Lung (tissue), 11 donors: ENCODE measurements at regions not wholly inside any gene's neighbourhood (a gene's known extent, or its start where the extent isn't known, plus 50 kb on each side); places are given as distances from the start of the nearest gene placed in this dataset.

Source experiments
- ATAC-seq: fragments of 200-7000 bp; cut with Tn5 transposase; one replicate; pipeline ENCODE4 v1.9.1; 2020; ENCODE audit warnings: moderate number of reproducible peaks; ENCODE audit not compliant: insufficient read depth, low FRiP score
- DNase-seq, 3 donors: peaks; one replicate each; pipeline ENCODE4 v3.0.0-alpha.2; 2013 to 2017
- H3K27ac ChIP-seq, 2 donors: one replicate each; pipeline ENCODE4 v1.5.1; 2013; ENCODE audit warnings: mild to moderate bottlenecking in 2 of 2, moderate library complexity in 2 of 2, control low read depth in 1 of 2, inconsistent platforms in 1 of 2, low read depth in 1 of 2, low read length in 1 of 2
- H3K27me3 ChIP-seq, 3 donors: one replicate each; pipeline ENCODE4 v1.5.1; 2013; ENCODE audit warnings: low read length in 2 of 3; ENCODE audit not compliant: control insufficient read depth in 3 of 3, insufficient read depth in 3 of 3
- H3K36me3 ChIP-seq, 4 donors: one replicate each; pipeline ENCODE4 v1.5.1; 2013; ENCODE audit warnings: low read length in 4 of 4, mild to moderate bottlenecking in 1 of 4, moderate library complexity in 1 of 4; ENCODE audit not compliant: control insufficient read depth in 4 of 4, insufficient read depth in 4 of 4
- H3K4me1 ChIP-seq, 5 donors: one replicate each; pipeline ENCODE4 v1.5.1; 2013; ENCODE audit warnings: low read length in 5 of 5, mild to moderate bottlenecking in 2 of 5, moderate library complexity in 1 of 5; ENCODE audit not compliant: control insufficient read depth in 5 of 5, insufficient read depth in 5 of 5
- H3K4me3 ChIP-seq: one replicate; pipeline ENCODE4 v1.5.1; 2013; ENCODE audit warnings: mild to moderate bottlenecking, control low read depth, moderate library complexity
- H3K9ac ChIP-seq, 2 donors: one replicate each; pipeline ENCODE4 v1.5.1; 2013; ENCODE audit warnings: low read length in 2 of 2, control low read depth in 1 of 2; ENCODE audit not compliant: insufficient read depth in 1 of 2
- H3K9me3 ChIP-seq, 4 donors: one replicate each; pipeline ENCODE4 v1.5.1; 2013; ENCODE audit warnings: low read length in 3 of 4, mild to moderate bottlenecking in 1 of 4, moderate library complexity in 1 of 4; ENCODE audit not compliant: control insufficient read depth in 4 of 4, insufficient read depth in 3 of 4
- WGBS, 2 donors: extraction: QIAGEN DNeasy Blood & Tissue Kit; methylation state at CpG; one replicate each; pipeline ENCODE4 v1.1.7; 2013; 5-methylcytosine and 5-hydroxymethylcytosine counted together
- TF ChIP-seq, protein P1 (sequence below): IDR thresholded peaks from 2 replicates; pipeline ENCODE4 v1.5.1; 2012; ENCODE audit warnings: mild to moderate bottlenecking; ENCODE audit errors: control extremely low read depth, extremely low read depth
- donor health status: control.
- donor health status: control.
- donor health status: Bipolar disorder and iron deficiency.
- donor health status: healthy.
- donor health status: DM: yes; HTN: yes; CAD: no.

DNA sequence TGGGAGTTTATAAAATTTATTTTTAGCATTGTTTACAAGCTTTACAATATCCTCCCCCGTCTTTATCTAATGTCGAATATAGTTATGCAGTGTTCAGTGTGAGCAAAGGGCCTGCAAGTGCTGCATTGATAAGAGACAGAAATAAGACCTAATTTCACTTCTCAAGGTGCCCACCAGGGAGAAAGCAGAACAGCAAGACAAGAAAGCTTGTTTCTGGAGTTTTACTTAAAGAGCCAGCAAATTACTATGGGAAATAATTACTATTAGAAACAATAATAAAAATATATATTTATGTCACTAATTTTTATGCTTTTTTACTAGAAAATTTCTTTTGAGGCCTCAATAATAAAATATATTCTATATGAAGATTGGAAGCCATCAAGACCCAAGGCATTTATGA lies 2677.7 kb downstream of the ARAP2 start:
- WGBS, 2 donors = 78 to 95% methylated on average over 2 of the region's 2 CpGs
- H3K27ac ChIP-seq = no peak overlapping the region
- H3K9me3 ChIP-seq = no peaks in the 10 kb centered on the region
- no peaks in the 10 kb centered on the region for H3K27me3 ChIP-seq
- ATAC-seq (no peak), DNase-seq (no peak)
- TF ChIP-seq, protein P1, sequence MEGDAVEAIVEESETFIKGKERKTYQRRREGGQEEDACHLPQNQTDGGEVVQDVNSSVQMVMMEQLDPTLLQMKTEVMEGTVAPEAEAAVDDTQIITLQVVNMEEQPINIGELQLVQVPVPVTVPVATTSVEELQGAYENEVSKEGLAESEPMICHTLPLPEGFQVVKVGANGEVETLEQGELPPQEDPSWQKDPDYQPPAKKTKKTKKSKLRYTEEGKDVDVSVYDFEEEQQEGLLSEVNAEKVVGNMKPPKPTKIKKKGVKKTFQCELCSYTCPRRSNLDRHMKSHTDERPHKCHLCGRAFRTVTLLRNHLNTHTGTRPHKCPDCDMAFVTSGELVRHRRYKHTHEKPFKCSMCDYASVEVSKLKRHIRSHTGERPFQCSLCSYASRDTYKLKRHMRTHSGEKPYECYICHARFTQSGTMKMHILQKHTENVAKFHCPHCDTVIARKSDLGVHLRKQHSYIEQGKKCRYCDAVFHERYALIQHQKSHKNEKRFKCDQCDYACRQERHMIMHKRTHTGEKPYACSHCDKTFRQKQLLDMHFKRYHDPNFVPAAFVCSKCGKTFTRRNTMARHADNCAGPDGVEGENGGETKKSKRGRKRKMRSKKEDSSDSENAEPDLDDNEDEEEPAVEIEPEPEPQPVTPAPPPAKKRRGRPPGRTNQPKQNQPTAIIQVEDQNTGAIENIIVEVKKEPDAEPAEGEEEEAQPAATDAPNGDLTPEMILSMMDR = no peak
- H3K9ac ChIP-seq = no peak overlapping the region
- no peak overlapping the region for H3K4me3 ChIP-seq
- H3K4me1 ChIP-seq = no peaks in the 10 kb centered on the region
- no peaks in the 10 kb centered on the region for H3K36me3 ChIP-seq

DNA sequence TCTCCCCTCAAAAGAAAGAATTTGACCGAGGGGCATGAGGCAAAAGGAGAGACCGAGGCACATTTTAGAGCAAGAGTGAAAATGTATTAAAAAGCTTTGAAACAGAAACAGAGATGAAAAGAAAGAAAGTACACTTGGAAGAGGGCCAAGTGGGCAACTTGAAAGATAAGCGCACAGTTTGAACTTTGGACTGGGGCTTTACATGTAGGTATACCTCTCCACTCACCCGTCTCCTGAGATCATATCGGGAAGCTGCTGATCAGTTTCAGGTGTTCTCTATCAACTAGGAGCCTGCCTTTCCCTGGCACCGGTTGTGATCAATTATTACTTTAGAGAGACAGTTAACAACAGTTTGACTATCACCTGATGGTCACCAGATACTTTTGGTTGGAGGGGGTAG lies 2666.5 kb downstream of the ARAP2 start:
- TF ChIP-seq, protein P1 = no peak
- Histone ChIP-seq H3K27me3 (no peaks in the 10 kb centered on the region), H3K4me3 (no peak overlapping the region), H3K9me3 (no peaks in the 10 kb centered on the region), H3K9ac (no peak overlapping the region), H3K36me3 (no peaks in the 10 kb centered on the region), H3K27ac (no peak overlapping the region), H3K4me1 (peaks cover 0 to 7% (median 0%) of the 10 kb centered on the region in 5 donors)
- ATAC-seq = no peak
- 75 to 79% methylated on average over 6 of the region's 6 CpGs for WGBS, 2 donors
- DNase-seq = peak in 1 of 3 donors; percentile 32

DNA sequence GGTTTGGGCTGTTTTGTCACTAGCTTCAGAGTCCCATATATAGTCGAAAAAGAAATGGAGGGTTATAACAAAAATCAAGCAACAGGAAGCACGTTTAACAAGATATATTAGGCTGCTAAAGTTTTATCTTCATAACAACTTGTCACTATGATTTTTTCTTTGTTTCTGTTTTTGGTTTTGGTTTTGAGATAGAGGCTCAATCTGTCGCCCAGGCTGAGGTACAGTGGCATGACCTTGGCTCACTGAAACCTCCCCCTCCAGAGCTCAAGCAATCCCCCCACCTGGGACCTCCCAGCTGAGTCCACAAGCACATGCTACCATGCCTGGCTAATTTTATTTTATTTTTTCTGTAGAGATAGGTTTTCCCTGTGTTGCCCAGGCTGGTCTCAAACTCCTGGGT lies 2664.4 kb downstream of the ARAP2 start:
- ATAC-seq (no peak), DNase-seq (no peak)
- TF ChIP-seq, protein P1 = no peak
- Histone ChIP-seq H3K9ac (no peak overlapping the region), H3K9me3 (no peaks in the 10 kb centered on the region), H3K4me1 (peaks cover 0 to 7% (median 0%) of the 10 kb centered on the region in 5 donors), H3K27me3 (no peaks in the 10 kb centered on the region), H3K4me3 (no peak overlapping the region), H3K36me3 (no peaks in the 10 kb centered on the region), H3K27ac (no peak overlapping the region)
- 48 to 70% methylated on average over 3 of the region's 3 CpGs for WGBS, 2 donors

DNA sequence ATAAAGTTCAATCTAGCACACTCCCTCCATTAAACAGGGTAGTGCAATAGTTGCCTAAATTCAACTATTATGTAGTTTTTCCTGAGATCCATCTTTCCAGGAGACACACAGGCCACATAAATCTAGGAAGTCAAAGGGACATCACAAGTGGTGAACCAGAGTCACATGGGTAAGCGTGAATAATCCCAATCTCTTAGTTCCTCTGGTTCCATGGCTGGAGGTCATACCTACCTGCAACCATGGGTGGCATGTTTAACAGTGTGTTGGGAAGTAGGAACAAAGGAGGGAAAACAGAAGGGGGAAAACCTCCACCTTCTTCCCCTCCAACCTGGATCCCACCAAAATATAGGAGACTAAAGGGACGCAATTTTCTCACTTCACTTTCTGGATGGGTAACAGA lies 2651.6 kb downstream of the ARAP2 start:
- DNase-seq = no peak
- peaks cover 0 to 32% (median 21%) of the 10 kb centered on the region in 4 donors for H3K9me3 ChIP-seq

More for the DNA sequence above, 2651.6 kb downstream of the ARAP2 start:
- no peaks in the 10 kb centered on the region for H3K36me3 ChIP-seq
- H3K9ac ChIP-seq = no peak overlapping the region
- TF ChIP-seq, protein P1 = no peak
- no peak for ATAC-seq
- no peak overlapping the region for H3K27ac ChIP-seq
- no peaks in the 10 kb centered on the region for H3K4me1 ChIP-seq
- no peak overlapping the region for H3K4me3 ChIP-seq
- H3K27me3 ChIP-seq = no peaks in the 10 kb centered on the region
- 90 to 91% methylated on average over 2 of the region's 2 CpGs for WGBS, 2 donors
